Fibroblast of lung (primary cell): ENCODE measurements at regions not wholly inside any gene's neighbourhood (a gene's known extent, or its start where the extent isn't known, plus 50 kb on each side); places are given as distances from the start of the nearest gene placed in this dataset.

ENCODE experiments used
- CTCF ChIP-seq, 2 donors: IDR thresholded peaks in 1 of 2; conservative IDR thresholded peaks in 1 of 2; 1 replicate in 1 of 2; 2 replicates in 1 of 2; pipeline ENCODE4 v1.5.1; 2011 to 2012; ENCODE audit warnings: low read length in 2 of 2, control low read depth in 1 of 2, inconsistent platforms in 1 of 2, low read depth in 1 of 2, mild to moderate bottlenecking in 1 of 2
- EZH2 ChIP-seq: IDR thresholded peaks from 2 replicates; pipeline ENCODE4 v1.5.1; 2012; ENCODE audit warnings: low read length, control low read depth, mild to moderate bottlenecking; ENCODE audit errors: missing control alignments

- TF ChIP-seq CTCF (conservative IDR thresholded peaks at IDR 0.05 in 1 of 2, IDR thresholded peaks at IDR 0.05 in 1 of 2; ENCODE audit: low read depth in 1 of 2, low read length in 2 of 2) (no peak), EZH2 (no peak)
These were observed 358.8 kb upstream of the JAG1 start for GRCh38 chr20:11032611-11033010.
